ENCODE measurements at regions not wholly inside any gene's neighbourhood (a gene's known extent, or its start where the extent isn't known, plus 50 kb on each side); places are given as distances from the start of the nearest gene placed in this dataset.

- WGBS (ENCODE audit: insufficient coverage), result no CpG with 5 or more reads among the region's 3 CpGs
- H3K9me3 Mint-ChIP-seq, result peaks cover 0 to 1% (median 0%) of the 10 kb centered on the region in 7 donors
- intact Hi-C loops (cut with micrococcal nuclease), result no loop called here
These were observed 115.0 kb upstream of the EGFLAM start for GRCh38 chr5:38143384-38143783.

GRCh38 chr5:38141665-38142064 is 116.7 kb upstream of the EGFLAM start:
- Mint-ChIP-seq H3K27ac (no peak overlapping the region), H3K36me3 (no peaks in the 10 kb centered on the region), H3K9me3 (peaks cover 0 to 1% (median 0%) of the 10 kb centered on the region in 7 donors), H3K4me1 (no peaks in the 10 kb centered on the region), H3K4me3 (no peak overlapping the region), H3K27me3 (ENCODE audit: low read depth in 3 of 3) (peaks cover 0 to 1% (median 0%) of the 10 kb centered on the region in 3 donors)
- no peak for TF ChIP-seq CTCF (IDR thresholded peaks at IDR 0.05)
- Histone ChIP-seq H3K27ac (ENCODE audit: low read depth in 1 of 2, low read length in 2 of 2) (no peak overlapping the region), H3K9ac (ENCODE audit: insufficient read depth, low read length, poor library complexity, severe bottlenecking) (no peak overlapping the region), H3K9me3 (replicated peaks in 1 of 2; ENCODE audit: control insufficient read depth in 1 of 2, insufficient read depth in 1 of 2, low read length in 2 of 2) (no peaks in the 10 kb centered on the region), H4K20me1 (ENCODE audit: insufficient read depth, low read length) (no peaks in the 10 kb centered on the region), H3K4me2 (replicated peaks; ENCODE audit: extremely low read depth, low read length, poor library complexity, severe bottlenecking) (no peak overlapping the region), H3K36me3 (replicated peaks in 1 of 2; ENCODE audit: control insufficient read depth in 1 of 2, insufficient read depth in 2 of 2, low read length in 2 of 2) (no peaks in the 10 kb centered on the region), H2AFZ (ENCODE audit: insufficient read depth, low read depth, low read length, poor library complexity, severe bottlenecking) (no peak overlapping the region), H3K4me3 (replicated peaks in 1 of 3; ENCODE audit: low read depth in 2 of 3, low read length in 3 of 3) (no peak overlapping the region), H3K79me2 (ENCODE audit: insufficient read depth, low read length) (no peaks in the 10 kb centered on the region), H3K27me3 (ENCODE audit: control insufficient read depth in 2 of 2, insufficient read depth in 2 of 2, low read length in 2 of 2) (no peaks in the 10 kb centered on the region), H3K4me1 (ENCODE audit: control insufficient read depth in 1 of 2, insufficient read depth in 2 of 2, low read length in 2 of 2) (no peaks in the 10 kb centered on the region)
- intact Hi-C loops (cut with micrococcal nuclease), result no loop called here
- WGBS (ENCODE audit: insufficient coverage), result no CpG with 5 or more reads among the region's 1 CpG
- DNase-seq, result no peak

More at GRCh38 chr5:38143384-38143783, 115.0 kb upstream of the EGFLAM start:
- Histone ChIP-seq H3K9ac (ENCODE audit: insufficient read depth, low read length, poor library complexity, severe bottlenecking) (no peak overlapping the region), H2AFZ (ENCODE audit: insufficient read depth, low read depth, low read length, poor library complexity, severe bottlenecking) (no peak overlapping the region), H3K79me2 (ENCODE audit: insufficient read depth, low read length) (no peaks in the 10 kb centered on the region), H3K27ac (ENCODE audit: low read depth in 1 of 2, low read length in 2 of 2) (no peak overlapping the region), H4K20me1 (ENCODE audit: insufficient read depth, low read length) (no peaks in the 10 kb centered on the region), H3K36me3 (replicated peaks in 1 of 2; ENCODE audit: control insufficient read depth in 1 of 2, insufficient read depth in 2 of 2, low read length in 2 of 2) (no peaks in the 10 kb centered on the region), H3K27me3 (ENCODE audit: control insufficient read depth in 2 of 2, insufficient read depth in 2 of 2, low read length in 2 of 2) (no peaks in the 10 kb centered on the region), H3K9me3 (replicated peaks in 1 of 2; ENCODE audit: control insufficient read depth in 1 of 2, insufficient read depth in 1 of 2, low read length in 2 of 2) (no peaks in the 10 kb centered on the region), H3K4me3 (replicated peaks in 1 of 3; ENCODE audit: low read depth in 2 of 3, low read length in 3 of 3) (no peak overlapping the region), H3K4me2 (replicated peaks; ENCODE audit: extremely low read depth, low read length, poor library complexity, severe bottlenecking) (no peak overlapping the region), H3K4me1 (ENCODE audit: control insufficient read depth in 1 of 2, insufficient read depth in 2 of 2, low read length in 2 of 2) (no peaks in the 10 kb centered on the region)
- Mint-ChIP-seq H3K27me3 (ENCODE audit: low read depth in 3 of 3) (peaks cover 0 to 3% (median 0%) of the 10 kb centered on the region in 3 donors), H3K4me1 (no peaks in the 10 kb centered on the region), H3K36me3 (no peaks in the 10 kb centered on the region), H3K27ac (no peak overlapping the region), H3K4me3 (no peak overlapping the region)
- TF ChIP-seq CTCF (IDR thresholded peaks at IDR 0.05), result no peak
- DNase-seq, result no peak

Measured in CD14-positive monocyte (primary cell).